ENCODE measurements at regions not wholly inside any gene's neighbourhood (a gene's known extent, or its start where the extent isn't known, plus 50 kb on each side); places are given as distances from the start of the nearest gene placed in this dataset.

GRCh38 chr6:14652536-14652935 is 535.0 kb downstream of the CD83 start:
- no peak for TF ChIP-seq CTCF (conservative IDR thresholded peaks at IDR 0.05; ENCODE audit: control insufficient read depth, insufficient read depth, low read depth, low read length)
- DNase-seq (ENCODE audit: low read depth): no peak
- no peak overlapping the region for H3K4me3 ChIP-seq (ENCODE audit: control insufficient read depth, low read depth, low read length)

DNA sequence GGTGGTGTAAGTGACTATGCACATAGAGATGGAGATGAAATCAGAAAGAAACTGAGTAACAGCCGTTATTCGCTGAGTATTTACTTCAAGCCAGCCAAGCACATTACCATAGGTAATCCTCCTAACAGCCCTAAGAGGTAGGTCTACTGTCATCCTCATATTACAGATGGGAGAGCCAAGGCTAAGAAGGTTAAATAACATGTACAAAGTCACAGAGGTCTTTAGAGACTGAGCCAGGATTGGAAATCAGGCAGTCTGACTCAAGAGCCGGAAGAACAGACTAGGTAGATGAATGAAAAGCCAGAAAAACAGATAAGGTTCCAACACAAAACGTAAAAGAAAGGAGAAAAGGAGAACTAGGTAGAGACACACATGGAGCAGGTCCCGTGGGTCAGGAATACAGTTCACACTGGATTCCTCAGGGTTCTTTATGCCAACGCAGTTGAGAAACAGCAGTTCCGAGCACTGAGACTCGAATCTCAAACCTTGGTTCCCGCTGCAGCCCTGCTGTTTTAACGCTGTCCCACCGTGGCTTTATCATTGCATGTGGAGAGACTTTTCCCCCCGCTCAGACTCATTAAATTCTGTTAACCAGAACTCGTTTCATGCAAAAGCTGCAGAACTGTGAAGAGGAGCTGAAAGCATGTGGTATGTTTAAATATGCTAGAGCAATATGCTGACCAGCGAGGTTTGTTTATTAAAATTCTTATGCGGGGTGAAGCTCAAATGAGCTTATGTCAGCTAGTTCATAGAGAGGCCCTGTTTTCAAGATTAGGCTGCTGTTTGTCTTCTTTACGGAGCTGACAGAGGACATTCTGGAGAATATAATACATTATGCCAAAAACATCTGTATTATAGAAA is 537.9 kb downstream of the CD83 start:
- no peak for TF ChIP-seq CTCF (conservative IDR thresholded peaks at IDR 0.05; ENCODE audit: control insufficient read depth, insufficient read depth, low read depth, low read length)
- H3K4me3 ChIP-seq (ENCODE audit: control insufficient read depth, low read depth, low read length): no peak overlapping the region
- DNase-seq (ENCODE audit: low read depth): no peak

DNA sequence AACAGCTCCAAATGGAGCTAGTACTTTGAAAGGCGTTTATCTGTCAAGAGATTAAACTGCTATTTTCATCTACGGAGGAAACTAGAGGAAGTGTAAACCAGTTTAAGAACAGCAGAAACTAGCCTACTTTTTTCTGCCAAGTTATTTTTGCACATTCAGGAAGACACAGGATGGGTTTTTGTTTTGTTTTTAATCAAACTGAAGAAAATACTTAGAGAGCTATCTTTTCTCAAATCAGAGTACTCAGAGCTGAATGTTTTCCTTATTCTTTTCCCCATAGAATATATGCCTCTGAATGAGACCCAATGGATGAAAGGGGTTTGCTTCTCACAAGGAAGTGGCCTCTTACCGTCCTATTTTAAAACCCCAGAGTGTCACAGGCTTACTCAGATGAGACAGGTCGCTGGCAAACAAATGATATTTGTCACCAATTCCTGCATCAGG is 538.5 kb downstream of the CD83 start:
- TF ChIP-seq CTCF (conservative IDR thresholded peaks at IDR 0.05; ENCODE audit: control insufficient read depth, insufficient read depth, low read depth, low read length): no peak
- no peak for DNase-seq (ENCODE audit: low read depth)

DNA sequence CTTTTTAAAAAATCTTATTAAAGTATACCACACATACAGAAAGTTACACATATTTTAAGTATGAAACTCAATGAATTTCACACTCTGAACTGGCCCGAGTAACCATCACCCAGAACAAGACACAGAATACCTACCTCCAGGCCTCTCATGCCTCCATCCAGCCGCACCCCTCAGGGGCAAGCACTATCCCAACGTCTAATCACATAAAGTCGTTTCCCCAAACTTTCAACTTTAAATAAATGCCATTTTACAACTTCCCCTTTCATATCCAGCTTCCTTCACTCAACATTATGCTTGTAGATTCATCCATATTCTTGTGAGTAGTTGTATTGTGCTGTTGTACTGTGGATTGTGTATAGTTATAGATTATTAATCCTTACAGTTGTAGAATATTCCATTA is 539.1 kb downstream of the CD83 start:
- TF ChIP-seq CTCF (conservative IDR thresholded peaks at IDR 0.05; ENCODE audit: control insufficient read depth, insufficient read depth, low read depth, low read length): no peak
- DNase-seq (ENCODE audit: low read depth): no peak
- no peak overlapping the region for H3K4me3 ChIP-seq (ENCODE audit: control insufficient read depth, low read depth, low read length)

More for the DNA sequence above, 538.5 kb downstream of the CD83 start:
- no peak overlapping the region for H3K4me3 ChIP-seq (ENCODE audit: control insufficient read depth, low read depth, low read length)

DNA sequence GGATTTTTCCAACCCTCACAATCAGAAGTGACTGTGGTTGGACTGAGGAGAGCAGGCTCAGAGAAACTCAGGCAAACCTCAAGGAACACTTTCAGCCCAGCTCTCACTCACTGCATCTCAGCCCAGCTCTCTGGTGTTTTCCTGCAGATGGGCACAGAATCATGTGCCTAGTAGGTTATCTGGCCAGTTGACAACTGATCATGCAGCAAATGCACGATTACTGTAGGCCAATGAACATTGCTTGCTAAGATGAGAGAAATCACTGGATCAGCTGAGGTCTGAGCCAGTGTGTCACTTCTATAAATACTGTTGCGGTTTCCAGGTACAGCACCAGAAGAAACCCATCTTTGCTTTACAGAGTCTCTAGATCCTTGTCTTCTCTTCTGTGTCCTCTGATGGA is 540.5 kb downstream of the CD83 start:
- no peak for TF ChIP-seq CTCF (conservative IDR thresholded peaks at IDR 0.05; ENCODE audit: control insufficient read depth, insufficient read depth, low read depth, low read length)
- no peak overlapping the region for H3K4me3 ChIP-seq (ENCODE audit: control insufficient read depth, low read depth, low read length)
- DNase-seq (ENCODE audit: low read depth): no peak

DNA sequence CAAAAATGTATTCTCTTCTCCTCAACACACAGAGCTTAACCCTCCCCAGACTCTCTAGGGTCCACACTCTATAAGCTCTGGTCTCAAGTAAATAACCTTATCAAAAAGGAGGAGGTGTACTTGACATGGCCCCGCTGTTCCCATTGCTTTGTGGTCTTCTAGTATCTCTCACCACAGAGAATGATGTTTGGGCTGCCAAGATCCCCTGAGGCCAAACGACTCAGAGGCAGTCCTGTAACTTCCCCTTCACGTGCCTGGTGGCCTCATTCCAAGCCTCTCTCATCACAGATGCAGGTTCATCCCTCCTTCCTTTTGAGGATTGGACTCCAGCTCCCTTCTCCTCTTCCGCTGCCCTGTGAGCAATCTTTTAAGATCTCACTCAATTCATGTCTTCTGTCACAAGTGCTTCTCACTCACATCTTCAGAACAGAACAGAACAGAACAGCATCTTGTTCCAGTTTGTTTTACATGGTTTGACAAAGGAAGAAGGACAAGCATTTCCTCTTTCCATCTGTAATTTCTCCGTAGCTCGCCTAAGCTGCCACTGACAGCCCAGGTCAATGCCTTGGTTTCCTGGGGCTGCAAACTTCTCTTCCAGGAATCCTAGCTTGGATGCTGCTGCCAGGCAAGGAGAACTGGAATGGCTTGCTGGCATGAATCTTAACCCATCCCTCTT is 541.5 kb downstream of the CD83 start:
- TF ChIP-seq CTCF (conservative IDR thresholded peaks at IDR 0.05; ENCODE audit: control insufficient read depth, insufficient read depth, low read depth, low read length): no peak
- DNase-seq (ENCODE audit: low read depth): peak; percentile 62
- no peak overlapping the region for H3K4me3 ChIP-seq (ENCODE audit: control insufficient read depth, low read depth, low read length)

Data from fibroblast of mammary gland (primary cell).